GM12892 (cell line): ENCODE measurements at regions not wholly inside any gene's neighbourhood (a gene's known extent, or its start where the extent isn't known, plus 50 kb on each side); places are given as distances from the start of the nearest gene placed in this dataset.

Experiments
- POLR2A ChIP-seq: IDR thresholded peaks from 2 replicates; pipeline ENCODE4 v1.6.1; 2011; ENCODE audit warnings: low read depth, low read length, control low read depth
- TAF1 ChIP-seq: IDR thresholded peaks from 2 replicates; pipeline ENCODE4 v1.6.1; 2011; ENCODE audit warnings: low read depth, mild to moderate bottlenecking, control low read depth, low read length, borderline replicate concordance

- TF ChIP-seq POLR2A: no peak
- no peak for TF ChIP-seq TAF1
Observed at GRCh38 chr2:100765481-100765880, 54.5 kb upstream of the NPAS2 start.
